Amygdala (tissue), 56 donors: ENCODE measurements at regions not wholly inside any gene's neighbourhood (a gene's known extent, or its start where the extent isn't known, plus 50 kb on each side); places are given as distances from the start of the nearest gene placed in this dataset.

Experiments used
- DNase-seq, 56 donors: peaks; one replicate each; lab custom pipeline; 2025; lab: John Stamatoyannopoulos, UW

DNA sequence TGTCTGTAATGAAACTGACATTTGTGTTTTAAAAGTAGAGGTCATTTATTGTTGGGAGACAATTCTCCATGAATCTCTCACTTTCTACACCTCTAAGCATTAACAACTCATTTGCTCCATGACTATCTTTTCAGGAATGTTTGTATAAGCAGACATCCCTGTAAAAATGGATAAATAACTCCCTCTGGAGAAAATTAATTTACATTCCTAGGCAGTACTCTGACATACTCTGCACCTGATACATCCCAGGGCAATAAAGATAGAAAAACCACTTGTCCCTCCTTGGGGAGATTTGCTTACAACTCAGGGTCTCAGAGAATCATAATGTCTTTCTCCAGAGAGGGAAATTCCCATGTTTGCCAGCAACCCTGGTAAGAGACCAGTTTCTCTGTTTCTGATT, 1037.7 kb upstream of the SLC39A10 start:
- DNase-seq = no peak

DNA sequence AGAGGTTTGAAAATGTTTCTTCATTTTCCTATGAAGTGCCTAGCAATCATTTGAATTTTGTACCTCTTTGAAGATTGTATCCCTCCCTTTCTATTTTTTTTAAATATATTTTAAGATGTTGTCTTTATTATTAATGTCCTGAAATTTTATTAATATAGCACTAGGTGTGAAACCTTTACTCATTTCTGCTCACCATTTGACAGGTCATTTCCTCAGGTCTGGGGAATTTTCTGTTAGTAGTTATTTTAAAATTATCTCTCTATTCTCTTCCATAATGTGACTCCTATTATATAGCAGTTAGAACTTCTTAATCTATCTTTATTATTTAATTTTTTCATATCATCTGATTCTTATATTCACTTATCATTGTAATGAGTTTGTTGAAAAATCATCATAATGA, 1038.6 kb upstream of the SLC39A10 start:
- no peak for DNase-seq

DNA sequence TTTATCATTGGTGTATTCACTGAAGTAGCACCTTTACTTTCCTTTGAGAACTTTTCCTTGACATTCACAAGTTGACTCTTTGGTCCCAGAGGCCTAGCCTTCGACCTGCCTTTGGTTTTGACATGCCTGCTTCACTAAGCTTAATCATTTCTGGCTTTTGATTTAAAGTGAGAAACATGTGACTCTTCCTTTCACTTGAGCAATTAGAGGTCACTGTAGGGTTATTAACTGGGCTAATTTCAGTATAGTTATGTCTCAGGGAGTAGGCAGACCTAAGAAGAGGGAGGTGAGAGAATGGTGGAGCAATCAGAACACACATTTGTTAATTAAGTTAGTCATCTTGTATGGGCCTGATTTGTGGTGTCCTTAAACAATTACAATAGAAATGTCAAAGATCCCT, 1040.7 kb upstream of the SLC39A10 start:
- DNase-seq = no peak

DNA sequence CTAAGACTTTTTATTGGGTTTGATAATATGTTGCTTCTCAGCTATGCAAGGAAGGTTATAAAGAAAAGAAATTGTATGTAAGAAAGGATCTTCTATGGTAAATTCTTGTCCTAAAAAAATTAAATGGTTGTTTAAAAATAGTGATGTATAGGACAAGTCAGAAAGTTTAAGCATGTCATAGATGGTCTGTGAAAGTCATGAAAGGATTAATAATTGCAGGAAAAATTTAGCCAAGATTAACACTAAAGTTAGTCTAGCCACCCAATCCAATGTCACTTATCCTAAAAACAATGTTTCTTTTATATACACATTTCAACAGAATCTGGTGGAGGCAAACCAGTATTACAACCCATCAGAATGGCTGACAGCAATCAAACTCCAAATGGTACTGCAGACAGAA, 1046.7 kb upstream of the SLC39A10 start:
- DNase-seq = no peak

DNA sequence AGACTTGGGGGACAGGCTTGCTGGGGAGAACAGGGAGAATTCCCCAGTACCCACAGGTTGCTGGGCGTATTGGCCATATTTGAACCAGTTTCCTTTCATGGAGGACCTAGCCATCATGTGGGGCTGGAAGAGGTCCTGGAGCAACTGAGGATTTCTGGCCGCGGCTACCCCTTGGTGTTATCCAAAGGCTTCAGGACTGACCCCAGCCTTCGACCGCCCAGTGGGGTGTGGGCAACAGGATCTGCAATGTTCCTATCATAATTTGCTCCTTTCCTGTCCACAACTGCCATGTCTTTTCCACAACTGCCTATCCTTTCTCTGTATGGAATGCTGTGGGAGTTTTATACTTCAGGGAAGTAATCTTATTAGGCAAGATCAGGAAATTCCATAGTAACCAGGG, 1053.6 kb upstream of the SLC39A10 start:
- no peak for DNase-seq

DNA sequence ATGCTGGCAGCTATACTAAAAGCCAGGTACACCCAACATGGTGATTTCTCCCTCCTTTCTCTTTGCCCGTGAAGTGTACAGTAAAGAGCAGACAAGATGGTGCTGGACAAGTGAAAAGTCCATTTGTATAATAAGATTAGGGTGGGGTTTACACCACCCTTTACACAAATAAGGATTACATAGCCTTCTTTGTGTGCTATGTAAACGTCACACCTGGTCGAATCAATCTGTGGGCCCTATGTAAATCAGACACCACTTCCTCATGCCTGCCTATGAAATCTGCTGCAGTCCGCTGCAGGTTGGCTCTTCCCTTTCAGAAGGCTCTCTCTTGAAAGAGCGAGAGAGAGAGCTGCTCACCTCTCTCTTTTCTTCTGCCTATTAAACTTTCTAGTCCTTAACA, 1054.3 kb upstream of the SLC39A10 start:
- DNase-seq = no peak

DNA sequence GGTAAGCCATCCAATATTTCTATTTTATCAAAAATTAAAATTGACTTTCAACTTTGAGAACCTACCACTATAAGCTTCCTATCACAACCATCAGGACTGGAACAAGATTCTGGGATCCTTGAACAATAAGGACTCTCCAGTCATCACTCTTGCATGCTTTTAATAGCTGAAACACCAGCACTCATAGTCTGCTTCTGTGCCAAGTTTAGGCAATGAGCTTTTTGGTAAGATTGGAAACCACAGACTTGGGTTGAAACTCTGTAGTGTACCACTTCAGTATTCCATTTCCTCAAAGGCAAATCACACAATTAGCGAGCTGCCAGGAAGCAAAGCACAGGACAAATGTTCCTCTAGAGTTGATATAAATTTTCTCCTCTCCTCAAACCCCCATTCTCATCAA, 1065.8 kb upstream of the SLC39A10 start:
- no peak for DNase-seq

DNA sequence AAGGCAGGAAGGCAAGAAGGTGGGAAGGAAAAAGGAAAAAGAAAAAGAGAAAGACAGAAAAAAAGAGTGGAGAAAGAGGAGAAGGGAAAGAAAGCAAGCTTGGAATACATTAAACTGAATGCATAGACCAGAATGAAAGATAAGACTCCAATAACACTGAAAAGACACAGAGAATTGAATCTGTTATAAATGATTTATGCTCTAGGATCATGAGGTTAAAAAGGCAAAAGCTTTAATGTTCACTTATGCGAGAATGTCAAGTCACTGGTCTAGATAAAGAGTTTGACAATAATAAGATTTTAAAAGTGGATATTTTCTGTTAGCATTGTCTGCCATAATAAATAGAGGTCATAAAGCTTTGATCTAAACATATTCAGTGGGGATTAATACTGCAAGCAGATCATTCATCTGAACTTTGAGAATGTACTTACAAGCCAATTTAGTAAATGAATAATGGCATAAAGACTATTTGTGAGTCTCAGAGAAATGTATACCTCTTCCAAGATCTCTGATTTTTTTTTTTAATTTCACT, 1069.2 kb upstream of the SLC39A10 start:
- no peak for DNase-seq

DNA sequence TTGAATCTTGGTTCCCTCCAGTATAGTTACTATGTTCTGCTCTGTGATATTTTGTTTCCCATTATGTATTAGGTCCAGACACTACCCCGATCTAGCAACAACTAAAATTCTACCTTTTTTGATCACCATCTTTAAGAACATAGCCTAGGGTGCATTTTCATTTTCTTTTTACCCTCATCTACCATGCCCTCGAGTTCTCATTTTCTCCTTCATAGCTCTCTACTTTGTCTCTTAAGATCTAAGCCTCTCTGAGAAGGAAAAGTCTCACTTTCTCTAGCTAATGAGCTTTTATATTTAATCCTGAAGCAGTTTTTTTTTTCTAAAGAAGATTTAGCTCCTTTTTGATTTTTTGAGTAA, 1089.4 kb upstream of the SLC39A10 start:
- no peak for DNase-seq

DNA sequence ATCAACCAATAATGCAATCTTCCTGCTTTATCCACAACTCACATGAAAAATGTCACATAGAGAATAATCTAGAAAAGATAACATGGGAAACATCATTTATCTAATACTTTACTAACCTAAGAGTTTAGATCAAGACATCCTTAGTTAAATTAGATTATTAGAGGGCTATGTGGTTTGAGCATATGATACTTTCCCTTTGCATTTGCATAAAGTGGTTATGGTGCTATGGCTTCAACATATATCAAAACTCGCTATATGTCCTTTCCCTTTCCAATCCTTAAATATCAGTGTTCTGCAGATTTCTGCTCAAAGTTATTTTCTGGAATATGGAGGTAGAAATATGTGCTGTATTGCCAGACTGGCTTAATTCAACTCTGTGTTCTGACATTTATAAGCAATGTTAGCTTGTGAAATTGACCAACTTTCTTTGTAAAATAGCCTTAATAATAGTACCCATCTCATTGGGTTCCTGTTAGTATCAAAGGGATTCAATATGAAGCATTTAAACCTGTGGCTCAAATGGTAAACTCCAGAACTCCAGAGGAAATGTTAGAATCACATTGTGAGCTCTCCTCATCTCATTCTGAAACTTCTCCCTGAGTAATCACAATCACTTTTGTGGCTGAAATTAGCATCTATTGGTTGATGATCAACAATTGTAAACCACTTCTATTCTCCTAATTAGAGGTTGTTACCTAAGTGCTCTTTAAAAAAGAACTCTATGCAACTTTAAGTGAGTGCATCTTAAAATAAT, 1089.9 kb upstream of the SLC39A10 start:
- no peak for DNase-seq

DNA sequence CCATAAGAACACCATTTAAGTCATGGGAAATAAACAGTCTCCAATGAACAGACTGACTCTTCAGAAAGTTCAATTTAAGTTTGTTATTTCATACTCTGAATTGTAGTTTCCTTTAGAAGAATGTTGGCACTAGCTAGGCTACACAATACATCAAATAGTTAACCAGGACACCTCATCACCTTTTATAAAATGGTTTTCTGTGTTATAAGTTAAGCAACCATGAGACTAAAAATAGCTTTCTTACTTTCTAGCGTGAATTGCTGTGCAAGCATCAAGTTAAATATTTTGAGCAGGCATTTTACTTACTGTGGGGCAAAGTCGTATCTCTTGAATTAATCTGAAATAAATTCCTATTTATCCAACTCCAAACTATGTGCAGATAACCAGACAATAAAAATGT, 1092.6 kb upstream of the SLC39A10 start:
- no peak for DNase-seq

DNA sequence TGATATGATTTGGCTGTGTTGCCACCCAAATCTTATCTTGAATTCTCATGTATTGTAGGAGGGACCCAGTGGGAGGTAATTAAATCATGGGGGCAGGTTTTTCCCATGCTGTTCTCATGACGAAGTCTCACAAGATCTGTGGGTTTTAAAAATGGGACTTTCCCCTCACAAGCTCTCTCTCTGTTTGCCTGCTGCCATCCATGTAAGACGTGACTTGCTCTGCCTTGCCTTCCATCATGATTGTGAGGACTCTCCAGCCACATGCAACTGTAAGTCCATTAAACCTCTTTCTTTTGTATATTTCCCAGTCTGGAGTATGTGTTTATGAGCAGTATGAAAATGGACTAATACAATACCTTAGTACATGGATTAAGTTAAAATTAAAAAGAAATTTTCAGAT, 1094.7 kb upstream of the SLC39A10 start:
- DNase-seq = no peak

DNA sequence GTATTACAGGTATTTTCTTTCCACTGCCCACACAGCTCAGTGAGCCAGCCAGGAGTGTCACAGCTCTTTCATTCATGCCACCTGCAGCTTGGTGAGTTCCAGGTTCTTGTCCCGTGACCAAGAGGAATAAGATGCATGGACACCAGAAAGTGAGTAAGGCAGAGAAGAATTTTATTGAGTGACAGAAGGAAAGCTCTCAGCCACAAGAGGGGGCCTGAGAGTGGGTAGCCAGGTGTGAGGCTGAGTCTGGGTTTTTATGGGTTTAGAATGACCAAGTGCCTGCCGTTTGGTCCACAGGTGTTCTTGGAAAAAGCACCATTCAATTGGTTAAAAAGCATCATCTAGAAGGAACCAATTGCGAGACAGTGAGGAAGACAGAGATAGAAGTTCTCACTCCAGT, 1097.1 kb upstream of the SLC39A10 start:
- DNase-seq = no peak

DNA sequence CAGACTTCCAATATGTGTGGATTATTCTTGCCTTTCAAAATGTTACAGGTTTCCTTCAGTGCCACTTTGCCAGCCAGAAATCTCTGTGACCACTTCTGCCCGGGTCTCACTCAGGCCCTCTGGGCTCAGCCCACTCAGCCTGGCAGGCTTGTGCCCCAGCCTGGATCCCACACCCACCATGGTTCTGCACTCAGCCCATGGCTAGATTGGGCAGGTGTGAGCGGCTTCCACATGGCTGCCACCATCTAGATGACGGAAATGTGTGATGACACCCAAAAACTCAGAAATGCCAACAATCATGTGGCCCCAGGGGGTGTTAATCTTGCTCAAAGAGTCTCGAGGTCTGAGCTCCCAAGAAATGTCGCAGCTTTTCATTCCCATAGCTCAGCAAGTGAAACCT, 1097.5 kb upstream of the SLC39A10 start:
- DNase-seq = no peak

DNA sequence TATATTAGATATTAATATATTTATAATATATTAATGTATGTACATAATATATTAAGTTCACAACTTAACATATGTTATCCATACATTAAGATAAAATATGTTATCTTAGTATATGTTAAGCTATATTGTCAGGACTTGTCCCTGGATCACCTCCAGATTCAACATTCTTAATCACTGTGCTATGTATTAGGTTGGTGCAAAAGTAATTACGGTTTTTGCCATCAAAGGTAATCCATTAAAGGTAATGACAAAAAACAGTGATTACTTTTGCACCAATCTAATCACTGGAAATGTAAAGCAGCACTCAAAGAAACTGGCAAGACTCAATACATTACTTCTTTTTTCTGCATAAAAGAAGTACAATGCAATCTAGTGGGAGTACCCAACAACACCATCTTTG, 1099.0 kb upstream of the SLC39A10 start:
- DNase-seq = no peak

DNA sequence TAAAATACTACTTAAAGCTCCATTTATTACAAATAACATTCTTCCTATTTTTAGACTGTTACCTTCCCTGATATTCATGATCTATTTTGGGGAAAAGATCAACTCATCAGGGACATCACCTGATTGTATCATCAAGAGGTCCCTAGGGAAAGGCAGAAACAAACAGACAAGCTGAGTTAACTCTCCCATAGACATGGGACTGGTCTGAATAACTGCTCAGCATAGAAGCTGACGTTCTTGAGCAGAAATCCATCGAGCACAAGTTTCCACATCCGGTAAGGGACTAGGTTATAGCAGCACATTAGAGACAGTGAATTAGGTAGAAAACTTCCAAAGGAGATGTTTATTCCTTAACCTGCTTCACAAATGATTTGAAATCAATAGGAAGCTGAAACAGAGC, 1100.4 kb upstream of the SLC39A10 start:
- no peak for DNase-seq

DNA sequence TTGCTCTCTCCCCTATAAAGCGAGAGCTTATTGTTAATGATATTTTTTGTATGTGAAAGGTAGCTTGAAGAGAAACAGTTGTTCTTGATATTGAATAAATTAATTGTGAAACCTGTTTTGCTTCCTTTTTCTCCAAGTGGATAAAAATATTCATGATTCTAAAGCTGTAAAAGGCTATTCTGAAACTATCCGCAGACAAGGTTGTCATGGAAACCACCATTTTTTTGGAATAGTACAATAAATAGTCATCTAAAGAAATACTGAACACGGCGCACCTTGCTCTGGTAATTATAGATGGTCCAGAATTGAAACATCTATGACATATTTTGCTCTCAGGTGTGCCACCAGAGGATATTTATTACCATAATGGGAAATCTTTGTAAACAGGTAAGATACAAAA, 1103.0 kb upstream of the SLC39A10 start:
- DNase-seq = no peak

DNA sequence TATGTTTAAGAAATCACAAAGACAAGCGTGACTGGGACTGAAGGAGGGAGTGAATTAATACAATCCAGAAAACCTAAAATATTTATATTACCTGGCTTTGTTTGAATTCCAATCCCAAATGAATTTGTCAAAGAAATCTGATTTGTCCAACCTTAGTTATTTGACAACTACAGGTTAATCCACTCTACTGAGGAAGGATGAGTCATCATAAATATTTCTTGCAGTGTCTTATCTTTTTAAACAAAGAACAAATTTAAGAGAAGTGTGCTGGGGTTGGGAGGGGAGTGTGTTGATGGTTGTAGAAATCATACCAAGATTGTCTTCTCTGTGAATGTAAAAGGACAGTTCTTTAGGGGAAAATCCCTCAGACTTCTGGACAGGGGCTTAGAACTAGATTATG, 1106.3 kb upstream of the SLC39A10 start:
- DNase-seq = no peak

DNA sequence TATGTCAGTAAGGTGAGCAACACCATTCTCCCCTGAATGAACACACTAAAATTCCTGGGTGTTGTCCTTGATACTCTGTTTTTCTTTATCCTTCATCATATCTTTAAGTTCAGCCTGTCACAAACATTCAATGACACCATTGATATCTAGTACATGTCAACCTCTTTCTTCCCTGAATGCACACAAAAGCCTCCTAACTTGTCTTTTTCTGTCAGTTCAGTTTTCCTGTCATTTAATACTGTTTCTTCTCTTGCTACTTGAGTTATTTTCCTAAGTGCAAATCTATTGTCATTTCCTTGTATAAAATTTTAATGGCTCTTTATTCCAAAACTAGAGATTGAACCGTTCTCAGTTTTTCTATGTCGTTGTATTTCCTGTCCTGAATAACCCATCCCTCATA, 1107.6 kb upstream of the SLC39A10 start:
- no peak for DNase-seq

DNA sequence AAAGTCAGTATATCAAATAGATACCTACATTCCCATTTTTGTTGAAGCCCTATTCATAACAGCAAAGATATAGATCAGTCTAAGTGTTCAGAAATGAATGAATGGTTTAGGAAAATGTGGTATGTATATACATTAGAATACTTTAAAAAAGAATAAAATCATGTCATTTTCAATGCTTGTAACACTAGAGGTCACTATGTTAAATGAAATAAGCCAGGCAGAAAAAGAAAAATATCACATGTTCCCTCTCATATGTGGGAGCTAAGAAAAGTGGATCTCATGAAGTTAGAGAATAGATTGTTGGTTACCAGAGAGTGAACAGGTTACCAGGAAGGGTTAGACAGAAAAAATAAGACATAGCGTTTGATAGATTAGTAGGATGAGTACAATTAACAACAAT, 1111.0 kb upstream of the SLC39A10 start:
- no peak for DNase-seq

DNA sequence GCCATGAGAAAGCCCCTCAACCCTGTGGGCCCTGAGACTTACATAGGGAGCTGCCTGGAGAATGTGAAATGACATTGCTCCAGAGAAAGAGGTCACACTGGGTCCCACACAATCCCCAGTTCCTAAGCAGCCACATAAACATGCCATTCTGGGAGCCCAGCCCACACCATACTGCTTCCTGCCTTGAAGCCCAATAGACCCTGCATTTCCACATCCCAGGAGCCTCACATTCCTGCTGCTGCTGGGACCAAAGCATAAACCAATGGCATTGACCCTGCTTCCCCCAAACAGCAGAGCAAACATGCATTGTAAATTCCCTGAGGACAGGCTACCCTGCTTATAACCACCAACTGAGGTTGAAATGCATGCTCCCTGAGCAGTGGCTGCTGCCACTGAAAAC, 1117.6 kb upstream of the SLC39A10 start:
- no peak for DNase-seq

DNA sequence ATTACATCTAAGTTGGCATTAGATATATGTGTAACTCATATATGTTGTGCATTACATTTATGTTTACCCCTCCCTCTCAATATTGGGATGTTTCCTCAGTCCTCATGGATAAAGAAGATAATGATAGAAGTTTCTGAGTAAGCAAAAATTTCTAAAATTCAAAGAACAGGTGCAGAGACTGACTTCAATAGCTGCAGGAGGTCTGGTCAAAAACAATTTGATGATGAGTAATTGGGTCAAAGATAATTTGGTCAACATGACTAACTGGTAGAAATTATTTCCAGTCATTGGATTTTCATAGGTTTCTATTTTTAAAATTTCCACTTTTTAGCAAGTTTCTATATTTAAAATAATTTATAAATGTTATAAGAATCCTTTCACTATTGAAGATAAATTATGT, 1130.9 kb upstream of the SLC39A10 start:
- no peak for DNase-seq

DNA sequence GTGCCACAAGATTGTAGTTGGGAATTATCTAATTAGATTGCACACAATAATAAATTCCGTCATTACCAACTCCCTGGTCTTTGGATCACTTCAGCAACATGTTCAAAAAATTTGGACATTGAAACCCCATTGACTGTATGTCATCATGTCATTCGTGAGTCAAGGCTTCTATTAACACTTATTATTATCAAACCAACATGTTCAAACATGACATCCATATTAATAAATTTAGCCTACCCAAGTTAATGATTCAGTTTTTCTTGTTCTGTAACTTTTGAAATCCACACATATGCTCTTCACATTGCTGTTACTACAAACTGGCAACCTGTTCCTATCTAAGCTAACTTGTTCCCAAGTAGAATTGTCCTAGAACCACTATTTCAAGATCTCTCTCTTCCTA, 1142.7 kb upstream of the SLC39A10 start:
- DNase-seq = no peak
